GM08714 (cell line): ENCODE measurements at regions not wholly inside any gene's neighbourhood (a gene's known extent, or its start where the extent isn't known, plus 50 kb on each side); places are given as distances from the start of the nearest gene placed in this dataset.
"Not testable (repeated sequence)": the region's sequence is repeated elsewhere in the genome, so short reads cannot be mapped to it uniquely, and the experiment has no call there.

Experiments used
- H3K4me3 ChIP-seq: fragments of 200-500 bp; sonication (Bioruptor generic); 2 replicates; pipeline ENCODE4 v1.5.1; 2014; ENCODE audit warnings: mild to moderate bottlenecking, low read length, inconsistent platforms
- ZNF274 ChIP-seq: IDR thresholded peaks from 2 replicates; pipeline ENCODE4 v1.6.1; 2012; ENCODE audit warnings: mild to moderate bottlenecking, low read depth, low read length

DNA sequence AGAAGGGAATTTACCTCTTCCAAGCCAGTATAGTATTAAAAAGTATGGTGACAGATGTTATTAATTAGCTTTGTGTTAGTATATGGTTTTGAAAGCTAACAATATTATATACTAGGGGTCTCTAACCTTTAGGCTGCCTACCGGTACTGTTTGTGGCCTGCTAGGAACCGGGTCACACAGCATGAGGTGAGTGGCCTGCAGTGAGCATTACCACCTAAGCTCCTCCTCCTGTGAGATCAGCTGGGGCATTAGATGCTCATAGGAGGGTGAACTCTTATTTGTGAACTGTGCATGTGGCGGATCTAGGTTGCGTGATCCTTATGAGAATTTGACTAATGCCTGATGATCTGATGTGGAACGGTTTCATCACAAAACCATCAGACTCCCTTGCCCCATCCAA lies 583.4 kb upstream of the CDH2 start:
- no peak for TF ChIP-seq ZNF274
- H3K4me3 ChIP-seq, result no peak overlapping the region

DNA sequence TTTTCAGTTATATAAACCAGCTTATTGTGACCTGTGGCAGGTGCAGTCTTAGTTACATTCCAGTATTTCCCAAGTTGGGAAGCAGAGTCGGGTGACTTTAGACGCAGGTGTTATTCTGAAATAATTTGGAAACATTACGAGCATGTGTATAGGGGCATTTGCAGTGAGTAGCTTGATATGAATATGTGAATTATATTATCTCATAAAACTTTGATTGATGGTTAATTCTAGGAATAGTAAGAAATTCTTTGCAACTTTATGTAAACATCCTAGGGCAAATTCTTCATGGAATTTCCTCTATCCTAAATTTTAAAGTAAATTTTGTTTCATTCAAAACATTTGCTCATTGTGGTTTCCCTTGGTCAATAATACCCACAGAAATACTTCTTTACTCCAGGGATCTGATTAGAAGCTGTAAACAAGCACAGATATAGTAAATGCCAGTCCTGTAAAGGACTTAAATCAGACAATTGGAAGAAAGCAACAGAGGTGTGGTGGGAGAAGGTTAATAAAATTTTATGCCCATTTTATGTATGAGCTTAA lies 580.6 kb upstream of the CDH2 start:
- TF ChIP-seq ZNF274, result no peak
- no peak overlapping the region for H3K4me3 ChIP-seq

DNA sequence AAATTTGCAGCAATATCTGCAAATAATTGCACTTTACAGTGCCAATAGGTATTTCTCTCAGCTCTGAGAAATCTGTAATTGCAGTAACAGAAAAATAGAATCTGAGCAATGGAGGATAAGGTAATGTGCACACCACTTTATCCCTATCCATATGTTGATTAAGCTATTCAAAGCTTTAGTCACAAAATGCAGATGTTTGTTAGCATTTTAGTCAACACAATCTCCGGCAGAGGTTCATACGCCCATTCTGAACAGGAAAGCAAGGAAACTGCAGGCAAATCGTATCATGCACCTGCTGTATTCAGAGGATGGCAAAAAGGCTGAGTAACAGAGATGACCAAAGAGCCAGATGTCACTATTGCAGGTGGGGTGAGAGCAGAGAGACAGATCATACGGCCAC lies 566.2 kb upstream of the CDH2 start:
- TF ChIP-seq ZNF274, result no peak
- no peak overlapping the region for H3K4me3 ChIP-seq

DNA sequence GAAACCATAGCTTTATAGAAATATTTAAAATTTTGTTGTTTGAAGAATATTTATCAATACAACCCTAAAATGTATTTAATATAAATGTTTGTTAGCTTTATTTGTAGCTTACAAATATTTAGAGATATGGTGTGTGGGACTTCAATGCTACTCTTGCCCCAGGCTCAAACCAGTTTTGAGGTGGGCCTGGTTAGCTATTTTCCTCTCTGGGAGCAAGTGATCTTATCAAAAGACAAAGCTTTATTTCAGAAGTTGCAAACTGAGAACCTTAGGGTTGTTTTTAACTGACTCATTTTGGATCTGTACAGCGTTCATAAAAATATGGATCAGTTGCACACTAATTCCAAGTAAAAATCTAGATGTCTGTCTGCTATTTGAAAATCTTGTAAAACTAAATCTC lies 563.6 kb upstream of the CDH2 start:
- TF ChIP-seq ZNF274, result no peak

DNA sequence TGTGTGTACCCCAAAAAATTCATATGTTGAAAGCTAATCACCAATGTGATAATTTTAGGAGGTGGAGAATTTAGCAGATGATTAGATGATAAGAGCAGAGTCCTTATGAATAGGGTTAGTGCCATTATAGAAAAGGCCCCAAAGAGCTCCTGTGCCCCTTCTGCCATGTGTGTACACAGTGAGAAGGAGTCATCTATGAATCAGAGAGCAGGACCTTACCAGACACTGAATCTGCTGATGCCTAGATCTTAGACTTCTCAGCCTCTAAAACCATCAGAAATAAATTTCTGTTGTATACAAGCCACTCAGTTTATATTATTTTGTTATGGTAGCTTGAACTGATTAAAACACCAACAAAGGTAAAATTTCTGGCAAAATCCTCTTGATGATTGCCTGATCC lies 560.0 kb upstream of the CDH2 start:
- no peak overlapping the region for H3K4me3 ChIP-seq
- TF ChIP-seq ZNF274, result no peak

More for the DNA sequence above, 563.6 kb upstream of the CDH2 start:
- no peak overlapping the region for H3K4me3 ChIP-seq

DNA sequence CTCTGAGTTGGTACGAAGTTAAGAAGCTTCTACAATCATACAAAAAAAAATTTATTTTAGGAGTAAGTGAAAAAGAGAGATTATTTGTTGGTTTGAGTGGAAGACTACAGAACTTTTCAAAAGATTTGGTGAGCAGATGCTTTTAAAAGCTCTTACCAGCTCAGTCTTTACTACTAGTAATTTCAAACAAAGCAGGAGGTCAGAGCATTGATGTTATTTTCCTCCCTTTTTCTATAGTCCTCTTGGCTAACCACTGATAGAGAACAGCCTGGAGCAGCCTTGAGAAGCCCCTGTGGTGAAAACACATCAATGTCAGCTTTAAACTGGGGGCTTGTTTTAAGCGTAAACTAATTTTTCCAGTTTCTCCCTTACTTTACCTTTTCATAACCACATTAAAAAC lies 559.3 kb upstream of the CDH2 start:
- no peak for TF ChIP-seq ZNF274
- H3K4me3 ChIP-seq, result no peak overlapping the region

DNA sequence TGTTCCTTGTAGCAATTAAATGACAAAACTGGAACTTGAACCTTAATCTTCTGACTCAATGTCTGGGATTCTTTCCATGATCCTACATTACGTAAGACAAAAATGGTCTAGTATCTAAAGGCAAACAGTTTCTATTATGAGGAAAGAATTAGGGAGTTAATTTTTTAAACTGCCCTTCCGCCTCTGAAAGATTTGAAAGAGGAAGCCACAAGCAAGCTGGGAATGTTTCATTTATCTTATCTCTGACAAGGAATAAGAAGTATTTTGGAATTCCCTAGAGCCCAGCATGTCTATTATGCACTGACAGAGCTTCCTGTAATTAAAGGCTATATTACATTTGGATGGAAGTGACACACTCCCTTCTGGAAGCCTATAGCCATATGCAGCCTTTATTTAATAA lies 558.8 kb upstream of the CDH2 start:
- H3K4me3 ChIP-seq, result no peak overlapping the region
- TF ChIP-seq ZNF274, result no peak

DNA sequence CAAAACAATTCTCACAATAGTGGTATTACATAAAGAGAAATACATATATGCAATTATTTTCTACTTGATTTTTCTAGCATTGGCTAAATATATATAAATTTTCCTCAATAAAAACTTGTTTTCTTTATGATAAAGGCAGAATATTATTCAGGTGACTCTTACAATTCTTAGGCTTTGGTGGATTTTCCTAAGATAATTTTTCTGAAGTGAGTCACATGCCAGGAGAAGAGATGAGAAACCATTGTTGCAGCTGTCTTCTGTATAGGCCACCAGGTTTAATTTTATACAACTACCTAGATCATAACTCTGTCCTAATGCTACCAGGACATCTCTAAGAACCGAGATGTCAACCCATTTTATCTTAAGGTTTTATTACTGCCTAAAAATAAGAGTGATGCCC lies 552.4 kb upstream of the CDH2 start:
- no peak overlapping the region for H3K4me3 ChIP-seq
- TF ChIP-seq ZNF274, result no peak

DNA sequence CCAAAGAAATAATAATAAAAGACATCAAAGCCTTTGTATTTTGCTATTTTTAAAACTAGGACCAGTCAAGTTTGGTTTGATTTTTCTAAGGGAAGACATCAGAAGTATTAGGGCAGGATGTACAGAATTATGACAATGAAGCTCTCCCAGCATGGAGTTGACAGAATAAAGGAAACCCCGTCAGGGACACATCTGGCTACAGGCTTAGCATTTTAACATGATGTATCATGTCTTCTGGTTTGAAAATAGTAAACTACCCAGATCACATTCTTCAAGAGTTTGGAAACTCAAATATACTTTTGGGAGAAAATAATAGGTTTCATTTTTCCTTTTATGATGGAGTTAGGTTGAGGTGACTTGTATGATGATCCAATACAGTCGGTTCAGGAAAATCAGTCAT lies 552.0 kb upstream of the CDH2 start:
- no peak for TF ChIP-seq ZNF274
- H3K4me3 ChIP-seq, result no peak overlapping the region

DNA sequence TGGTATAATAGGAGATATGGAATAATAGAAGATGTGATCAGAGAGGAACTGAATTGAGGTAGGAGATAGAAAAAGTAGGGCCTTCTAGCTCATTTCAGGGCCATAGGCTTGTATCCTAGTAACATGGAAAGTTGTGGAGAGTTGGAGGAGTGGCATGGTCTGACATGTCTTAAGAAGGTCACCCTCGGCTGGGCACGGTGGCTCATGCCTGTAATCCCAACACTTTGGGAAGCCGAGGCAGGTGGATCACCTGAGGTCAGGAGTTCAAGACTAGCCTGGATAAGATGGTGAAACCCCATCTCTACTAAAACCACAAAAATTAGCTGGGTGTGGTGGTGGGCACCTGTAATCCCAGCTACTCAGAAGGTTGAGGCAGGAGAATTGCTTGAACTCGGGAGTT lies 550.3 kb upstream of the CDH2 start:
- H3K4me3 ChIP-seq, result not testable (repeated sequence)

DNA sequence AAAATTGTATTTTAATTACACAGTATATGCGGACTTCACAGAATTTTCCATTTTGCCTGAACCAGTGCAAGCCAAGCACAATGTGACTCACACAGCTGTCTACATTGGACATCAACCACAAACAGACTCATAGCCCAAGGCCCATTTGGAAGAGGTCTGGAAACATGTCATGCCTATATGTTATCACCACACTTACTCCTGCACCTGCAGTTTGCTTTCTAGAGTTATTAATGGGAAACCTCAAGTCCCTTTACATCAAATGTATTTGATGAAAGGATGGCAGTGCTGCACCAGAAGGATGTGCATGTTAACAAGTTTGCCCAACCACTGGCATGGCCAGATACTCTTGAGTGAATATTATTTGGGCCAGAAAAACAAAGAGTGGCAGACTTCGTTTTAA lies 548.9 kb upstream of the CDH2 start:
- TF ChIP-seq ZNF274, result no peak
- no peak overlapping the region for H3K4me3 ChIP-seq

DNA sequence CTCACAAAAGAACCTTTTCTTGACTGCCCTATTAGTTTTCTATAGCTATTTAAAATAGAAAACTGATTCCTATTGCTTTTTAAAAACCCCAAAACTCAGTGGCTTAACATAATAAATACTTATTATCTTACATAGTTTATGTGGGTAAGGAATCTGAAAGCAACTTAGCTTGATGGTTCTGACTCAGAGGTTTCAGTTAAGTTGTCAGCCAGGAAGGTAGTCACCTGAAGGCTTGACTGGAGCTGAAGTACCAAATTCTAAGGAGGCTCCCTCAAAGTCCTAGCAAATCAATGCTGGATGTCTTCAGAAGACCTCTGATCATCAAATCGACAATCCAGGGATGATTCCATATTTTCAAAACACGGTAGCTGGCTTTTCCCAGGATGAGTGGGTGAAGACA lies 546.6 kb upstream of the CDH2 start:
- no peak overlapping the region for H3K4me3 ChIP-seq
- no peak for TF ChIP-seq ZNF274

DNA sequence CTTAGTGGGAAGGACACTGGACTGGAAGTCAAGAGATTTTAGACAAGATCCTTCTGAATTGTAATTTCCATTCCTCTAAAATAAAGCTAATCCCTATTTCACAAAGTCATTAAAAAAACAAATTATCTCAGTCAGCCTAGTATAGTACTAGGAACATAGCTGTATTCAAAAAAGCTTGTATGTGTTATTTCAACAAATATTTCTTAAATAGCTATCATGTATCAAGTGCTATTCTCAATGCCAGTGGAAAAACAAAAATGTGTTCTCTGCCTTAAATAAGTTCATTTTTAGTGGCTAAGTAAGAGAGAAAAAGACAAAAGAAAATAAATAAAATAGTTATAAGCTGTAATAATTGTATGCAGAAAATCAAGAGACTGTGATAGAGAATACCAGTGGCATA lies 541.8 kb upstream of the CDH2 start:
- no peak overlapping the region for H3K4me3 ChIP-seq
- TF ChIP-seq ZNF274, result no peak

DNA sequence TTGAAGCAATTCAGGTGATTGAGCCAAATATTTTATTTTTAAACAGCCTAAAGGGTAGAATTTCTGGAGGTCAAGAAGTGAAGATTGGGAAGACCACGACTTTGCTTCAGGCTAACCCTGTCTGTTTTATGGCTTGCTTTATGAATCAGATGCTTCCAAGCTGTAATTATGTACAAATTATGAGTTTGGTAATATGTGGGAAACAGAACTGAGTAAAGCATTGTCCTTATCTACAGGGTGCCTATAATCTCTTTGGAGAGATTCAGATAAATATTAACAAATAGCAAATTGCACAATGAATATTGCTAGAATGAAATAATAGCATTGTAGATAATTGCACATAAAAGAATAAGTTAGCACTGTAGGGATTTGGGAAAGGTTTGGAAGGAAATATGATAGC lies 539.4 kb upstream of the CDH2 start:
- no peak for TF ChIP-seq ZNF274

DNA sequence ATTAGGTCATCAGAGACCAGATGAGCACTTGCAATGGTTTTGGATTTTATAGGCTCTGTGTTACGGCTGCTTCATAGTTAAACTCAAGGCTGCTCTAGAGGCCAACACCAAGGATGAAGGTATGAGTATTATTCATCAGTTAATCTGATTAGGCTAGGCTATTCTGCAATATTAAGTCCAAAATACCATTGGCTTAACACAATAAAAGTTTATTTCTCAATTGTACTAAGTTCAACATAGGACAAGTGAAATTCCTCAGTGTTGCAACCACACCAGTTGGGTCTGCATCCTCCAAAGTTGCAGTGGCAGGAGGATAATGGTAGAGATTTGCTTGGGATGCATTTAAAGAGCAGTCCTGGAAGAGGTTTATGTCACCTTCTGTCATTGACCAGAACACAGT lies 538.3 kb upstream of the CDH2 start:
- TF ChIP-seq ZNF274, result no peak

More for the DNA sequence above, 539.4 kb upstream of the CDH2 start:
- no peak overlapping the region for H3K4me3 ChIP-seq

DNA sequence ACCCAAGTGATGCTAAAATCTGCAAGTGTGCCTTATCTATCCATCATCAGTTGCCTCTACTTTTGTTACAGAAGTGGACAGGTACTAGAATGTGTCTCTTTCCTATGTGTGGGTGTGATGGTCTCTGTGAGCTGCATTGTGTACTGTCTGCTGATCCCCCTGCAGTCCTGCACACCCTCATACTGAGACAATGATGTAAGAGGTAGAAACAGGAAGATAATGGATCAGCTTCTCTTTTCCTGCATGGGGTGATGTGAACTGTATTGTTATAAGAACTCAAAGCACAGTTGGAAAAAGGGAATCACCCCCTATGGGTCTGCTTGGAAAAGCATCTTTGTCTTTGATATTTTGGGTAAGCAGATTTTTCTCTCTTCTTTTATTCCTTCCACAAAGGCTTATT lies 537.6 kb upstream of the CDH2 start:
- TF ChIP-seq ZNF274, result no peak

More for the DNA sequence above, 538.3 kb upstream of the CDH2 start:
- H3K4me3 ChIP-seq, result no peak overlapping the region

More for the DNA sequence above, 537.6 kb upstream of the CDH2 start:
- no peak overlapping the region for H3K4me3 ChIP-seq
